ENCODE measurements at regions not wholly inside any gene's neighbourhood (a gene's known extent, or its start where the extent isn't known, plus 50 kb on each side); places are given as distances from the start of the nearest gene placed in this dataset.
A peak's percentile ranks its signal among the peaks of the same experiment; 100 is the strongest.

- Histone ChIP-seq H3K9ac (ENCODE audit: insufficient read depth in 1 of 2, low read depth in 2 of 2, low read length in 2 of 2) (no peak overlapping the region), H3K9me1 (ENCODE audit: control insufficient read depth, insufficient read depth, low read length) (no peaks in the 10 kb centered on the region), H3K9me3 (replicated peaks; ENCODE audit: control insufficient read depth, insufficient read depth, low read depth, low read length) (no peaks in the 10 kb centered on the region), H3K36me3 (ENCODE audit: control insufficient read depth, insufficient read depth, low read length) (no peaks in the 10 kb centered on the region), H4K20me1 (replicated peaks; ENCODE audit: control insufficient read depth, insufficient read depth, low read length) (no peaks in the 10 kb centered on the region; the same call in 1 of the 2 replicates), H3K4me3 (no peak overlapping the region), H3K27ac (ENCODE audit: extremely low read depth, low read depth, low read length) (no peak overlapping the region), H3K4me2 (ENCODE audit: insufficient read depth, low read length) (no peak overlapping the region), H2AFZ (ENCODE audit: low read depth, low read length) (no peak overlapping the region), H3K4me1 (replicated peaks in 1 of 2; ENCODE audit: control insufficient read depth in 2 of 2, insufficient read depth in 2 of 2, low read length in 2 of 2) (no peaks in the 10 kb centered on the region; a peak in 2 of 5 replicates), H3K27me3 (ENCODE audit: control insufficient read depth in 2 of 2, insufficient read depth in 2 of 2, low read length in 2 of 2) (peaks cover 3 to 79% of the 10 kb centered on the region in 2 experiments; a peak in 4 of 5 replicates), H3K79me2 (ENCODE audit: control insufficient read depth, insufficient read depth, low read length) (no peaks in the 10 kb centered on the region)
- WGBS (ENCODE audit: insufficient coverage, low coverage, missing lambda C conversion rate): 1% methylated on average over 16 of the region's 17 CpGs
- no peak for ATAC-seq
- DNase-seq (ENCODE audit: extremely low read depth in 1 of 4, low spot score in 3 of 4): no peak
- ChIA-PET CTCF (ENCODE audit: low intra/inter-chr PET ratio) (no interaction called here), POLR2A (no interaction called here)
- FAIRE-seq: no peak
- no TSS peak for BruUV-seq (replicated peaks)
- in situ Hi-C loops (cut with MboI) (no loop called here), intact Hi-C loops (cut with micrococcal nuclease) (no loop called here)
- TF ChIP-seq, protein P1, sequence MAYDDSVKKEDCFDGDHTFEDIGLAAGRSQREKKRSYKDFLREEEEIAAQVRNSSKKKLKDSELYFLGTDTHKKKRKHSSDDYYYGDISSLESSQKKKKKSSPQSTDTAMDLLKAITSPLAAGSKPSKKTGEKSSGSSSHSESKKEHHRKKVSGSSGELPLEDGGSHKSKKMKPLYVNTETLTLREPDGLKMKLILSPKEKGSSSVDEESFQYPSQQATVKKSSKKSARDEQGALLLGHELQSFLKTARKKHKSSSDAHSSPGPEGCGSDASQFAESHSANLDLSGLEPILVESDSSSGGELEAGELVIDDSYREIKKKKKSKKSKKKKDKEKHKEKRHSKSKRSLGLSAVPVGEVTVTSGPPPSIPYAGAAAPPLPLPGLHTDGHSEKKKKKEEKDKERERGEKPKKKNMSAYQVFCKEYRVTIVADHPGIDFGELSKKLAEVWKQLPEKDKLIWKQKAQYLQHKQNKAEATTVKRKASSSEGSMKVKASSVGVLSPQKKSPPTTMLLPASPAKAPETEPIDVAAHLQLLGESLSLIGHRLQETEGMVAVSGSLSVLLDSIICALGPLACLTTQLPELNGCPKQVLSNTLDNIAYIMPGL (CRISPR knock-in tag; IDR thresholded peaks at IDR 0.05): no peak
- TF ChIP-seq EGR1 (conservative IDR thresholded peaks at IDR 0.05) (0 out of 2 replicates have a peak, but pooled peaks have one; percentile 15), SREBF1 (IDR thresholded peaks at IDR 0.05; ENCODE audit: borderline replicate concordance, low read depth, low read length) (no peak), ZNF778 (CRISPR knock-in tag; IDR thresholded peaks at IDR 0.05) (no peak), SMAD2 (IDR thresholded peaks at IDR 0.05; ENCODE audit: low read depth, low read length) (no peak)
Measured at GRCh38 chr2:128408349-128409305, 90.0 kb upstream of the HS6ST1 start.
